ENCODE measurements at regions not wholly inside any gene's neighbourhood (a gene's known extent, or its start where the extent isn't known, plus 50 kb on each side); places are given as distances from the start of the nearest gene placed in this dataset.

DNA sequence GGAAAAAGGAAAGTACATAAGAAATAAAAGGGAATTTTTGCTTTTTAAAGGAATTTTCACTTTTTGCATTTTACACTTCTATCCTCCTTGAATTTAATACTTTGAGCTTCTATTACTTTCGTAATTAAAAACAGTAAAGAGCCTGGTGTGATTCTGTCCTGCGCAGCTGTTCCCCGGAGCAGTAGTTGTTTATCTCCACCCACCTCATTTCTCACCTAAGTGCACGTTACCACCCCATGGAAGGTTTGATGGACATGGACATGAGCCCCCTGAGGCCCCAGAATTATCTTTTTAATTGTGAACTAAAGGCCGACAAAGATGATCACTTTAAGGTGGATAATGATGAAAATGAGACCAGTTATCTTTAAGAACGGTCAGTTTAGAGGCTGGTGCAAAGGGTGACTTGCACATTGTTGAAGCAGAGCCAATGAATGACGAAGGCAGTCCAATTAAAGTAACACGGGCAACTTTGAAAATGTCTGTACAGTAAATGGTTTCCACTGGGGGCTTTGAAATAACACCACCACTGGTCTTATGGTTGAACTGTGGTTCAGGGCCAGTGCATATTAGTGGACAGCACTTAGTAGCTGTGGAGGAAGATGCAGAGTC lies 52.1 kb upstream of the TEX13D start:
- no peak for ATAC-seq
- TF ChIP-seq ESRRG (CRISPR knock-in tag; IDR thresholded peaks at IDR 0.05) (no peak), TOX (CRISPR knock-in tag; IDR thresholded peaks at IDR 0.05; ENCODE audit: borderline replicate concordance) (no peak), ISL1 (CRISPR knock-in tag; IDR thresholded peaks at IDR 0.05) (no peak), ZNF70 (CRISPR knock-in tag; IDR thresholded peaks at IDR 0.05) (no peak), OSR1 (CRISPR knock-in tag; IDR thresholded peaks at IDR 0.05) (no peak), TCF4 (CRISPR knock-in tag; IDR thresholded peaks at IDR 0.05; ENCODE audit: borderline replicate concordance) (no peak), RARB (CRISPR knock-in tag; IDR thresholded peaks at IDR 0.05) (no peak), ZFP30 (CRISPR knock-in tag; IDR thresholded peaks at IDR 0.05) (no peak), SNAI2 (CRISPR knock-in tag; IDR thresholded peaks at IDR 0.05) (no peak), ARNTL (CRISPR knock-in tag; IDR thresholded peaks at IDR 0.05; ENCODE audit: borderline replicate concordance, low read depth) (no peak), ZC3H10 (CRISPR knock-in tag; IDR thresholded peaks at IDR 0.05) (no peak)
- TF ChIP-seq, protein P1, sequence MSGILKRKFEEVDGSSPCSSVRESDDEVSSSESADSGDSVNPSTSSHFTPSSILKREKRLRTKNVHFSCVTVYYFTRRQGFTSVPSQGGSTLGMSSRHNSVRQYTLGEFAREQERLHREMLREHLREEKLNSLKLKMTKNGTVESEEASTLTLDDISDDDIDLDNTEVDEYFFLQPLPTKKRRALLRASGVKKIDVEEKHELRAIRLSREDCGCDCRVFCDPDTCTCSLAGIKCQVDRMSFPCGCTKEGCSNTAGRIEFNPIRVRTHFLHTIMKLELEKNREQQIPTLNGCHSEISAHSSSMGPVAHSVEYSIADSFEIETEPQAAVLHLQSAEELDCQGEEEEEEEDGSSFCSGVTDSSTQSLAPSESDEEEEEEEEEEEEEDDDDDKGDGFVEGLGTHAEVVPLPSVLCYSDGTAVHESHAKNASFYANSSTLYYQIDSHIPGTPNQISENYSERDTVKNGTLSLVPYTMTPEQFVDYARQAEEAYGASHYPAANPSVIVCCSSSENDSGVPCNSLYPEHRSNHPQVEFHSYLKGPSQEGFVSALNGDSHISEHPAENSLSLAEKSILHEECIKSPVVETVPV (CRISPR knock-in tag; IDR thresholded peaks at IDR 0.05): no peak
- TF ChIP-seq, protein P2, sequence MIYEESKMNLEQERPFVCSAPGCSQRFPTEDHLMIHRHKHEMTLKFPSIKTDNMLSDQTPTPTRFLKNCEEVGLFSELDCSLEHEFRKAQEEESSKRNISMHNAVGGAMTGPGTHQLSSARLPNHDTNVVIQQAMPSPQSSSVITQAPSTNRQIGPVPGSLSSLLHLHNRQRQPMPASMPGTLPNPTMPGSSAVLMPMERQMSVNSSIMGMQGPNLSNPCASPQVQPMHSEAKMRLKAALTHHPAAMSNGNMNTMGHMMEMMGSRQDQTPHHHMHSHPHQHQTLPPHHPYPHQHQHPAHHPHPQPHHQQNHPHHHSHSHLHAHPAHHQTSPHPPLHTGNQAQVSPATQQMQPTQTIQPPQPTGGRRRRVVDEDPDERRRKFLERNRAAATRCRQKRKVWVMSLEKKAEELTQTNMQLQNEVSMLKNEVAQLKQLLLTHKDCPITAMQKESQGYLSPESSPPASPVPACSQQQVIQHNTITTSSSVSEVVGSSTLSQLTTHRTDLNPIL (CRISPR knock-in tag; IDR thresholded peaks at IDR 0.05; ENCODE audit: low read depth): no peak
- TF ChIP-seq, protein P3, sequence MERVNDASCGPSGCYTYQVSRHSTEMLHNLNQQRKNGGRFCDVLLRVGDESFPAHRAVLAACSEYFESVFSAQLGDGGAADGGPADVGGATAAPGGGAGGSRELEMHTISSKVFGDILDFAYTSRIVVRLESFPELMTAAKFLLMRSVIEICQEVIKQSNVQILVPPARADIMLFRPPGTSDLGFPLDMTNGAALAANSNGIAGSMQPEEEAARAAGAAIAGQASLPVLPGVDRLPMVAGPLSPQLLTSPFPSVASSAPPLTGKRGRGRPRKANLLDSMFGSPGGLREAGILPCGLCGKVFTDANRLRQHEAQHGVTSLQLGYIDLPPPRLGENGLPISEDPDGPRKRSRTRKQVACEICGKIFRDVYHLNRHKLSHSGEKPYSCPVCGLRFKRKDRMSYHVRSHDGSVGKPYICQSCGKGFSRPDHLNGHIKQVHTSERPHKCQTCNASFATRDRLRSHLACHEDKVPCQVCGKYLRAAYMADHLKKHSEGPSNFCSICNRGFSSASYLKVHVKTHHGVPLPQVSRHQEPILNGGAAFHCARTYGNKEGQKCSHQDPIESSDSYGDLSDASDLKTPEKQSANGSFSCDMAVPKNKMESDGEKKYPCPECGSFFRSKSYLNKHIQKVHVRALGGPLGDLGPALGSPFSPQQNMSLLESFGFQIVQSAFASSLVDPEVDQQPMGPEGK (CRISPR knock-in tag; IDR thresholded peaks at IDR 0.05; ENCODE audit: borderline replicate concordance): no peak

DNA sequence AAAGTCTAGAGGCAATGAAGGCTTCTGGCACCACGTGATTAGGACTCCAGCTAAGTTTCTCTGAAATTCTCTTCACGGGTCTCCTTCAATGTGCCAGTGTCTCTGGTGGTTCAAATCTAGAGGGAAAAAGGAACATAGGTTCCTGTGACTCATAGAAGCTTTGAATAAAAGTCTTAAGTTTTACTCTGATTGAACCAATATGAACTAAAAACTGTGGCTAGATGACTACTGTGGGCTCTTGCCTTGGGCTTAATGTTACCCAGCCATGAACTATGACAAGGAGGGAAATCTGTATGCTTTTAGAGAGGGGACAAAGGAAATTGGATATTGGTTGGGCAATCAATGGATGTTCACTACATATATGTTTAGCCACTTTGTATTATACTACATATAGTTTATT lies 49.9 kb upstream of the TEX13D start:
- no peak for ATAC-seq
- TF ChIP-seq, protein P4, sequence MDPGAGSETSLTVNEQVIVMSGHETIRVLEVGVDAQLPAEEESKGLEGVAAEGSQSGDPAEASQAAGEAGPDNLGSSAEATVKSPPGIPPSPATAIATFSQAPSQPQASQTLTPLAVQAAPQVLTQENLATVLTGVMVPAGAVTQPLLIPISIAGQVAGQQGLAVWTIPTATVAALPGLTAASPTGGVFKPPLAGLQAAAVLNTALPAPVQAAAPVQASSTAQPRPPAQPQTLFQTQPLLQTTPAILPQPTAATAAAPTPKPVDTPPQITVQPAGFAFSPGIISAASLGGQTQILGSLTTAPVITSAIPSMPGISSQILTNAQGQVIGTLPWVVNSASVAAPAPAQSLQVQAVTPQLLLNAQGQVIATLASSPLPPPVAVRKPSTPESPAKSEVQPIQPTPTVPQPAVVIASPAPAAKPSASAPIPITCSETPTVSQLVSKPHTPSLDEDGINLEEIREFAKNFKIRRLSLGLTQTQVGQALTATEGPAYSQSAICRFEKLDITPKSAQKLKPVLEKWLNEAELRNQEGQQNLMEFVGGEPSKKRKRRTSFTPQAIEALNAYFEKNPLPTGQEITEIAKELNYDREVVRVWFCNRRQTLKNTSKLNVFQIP (CRISPR knock-in tag; IDR thresholded peaks at IDR 0.05; ENCODE audit: borderline replicate concordance, low read depth): no peak
- no peak for TF ChIP-seq ZNF8 (CRISPR knock-in tag; IDR thresholded peaks at IDR 0.05)
- TF ChIP-seq, protein P2 (CRISPR knock-in tag; IDR thresholded peaks at IDR 0.05; ENCODE audit: low read depth): no peak
- TF ChIP-seq OSR1 (CRISPR knock-in tag; IDR thresholded peaks at IDR 0.05): no peak
- TF ChIP-seq ARNTL (CRISPR knock-in tag; IDR thresholded peaks at IDR 0.05; ENCODE audit: borderline replicate concordance, low read depth): no peak
- no peak for TF ChIP-seq ZNF565 (CRISPR knock-in tag; conservative IDR thresholded peaks at IDR 0.05; ENCODE audit: low read depth)
- no peak for TF ChIP-seq CSDC2 (CRISPR knock-in tag; IDR thresholded peaks at IDR 0.05)
- no peak for TF ChIP-seq TCF4 (CRISPR knock-in tag; IDR thresholded peaks at IDR 0.05; ENCODE audit: borderline replicate concordance)
- TF ChIP-seq ZFP3 (CRISPR knock-in tag; IDR thresholded peaks at IDR 0.05): no peak
- TF ChIP-seq ZNF70 (CRISPR knock-in tag; IDR thresholded peaks at IDR 0.05): no peak
- TF ChIP-seq SNAI2 (CRISPR knock-in tag; IDR thresholded peaks at IDR 0.05): no peak
- TF ChIP-seq, protein P5, sequence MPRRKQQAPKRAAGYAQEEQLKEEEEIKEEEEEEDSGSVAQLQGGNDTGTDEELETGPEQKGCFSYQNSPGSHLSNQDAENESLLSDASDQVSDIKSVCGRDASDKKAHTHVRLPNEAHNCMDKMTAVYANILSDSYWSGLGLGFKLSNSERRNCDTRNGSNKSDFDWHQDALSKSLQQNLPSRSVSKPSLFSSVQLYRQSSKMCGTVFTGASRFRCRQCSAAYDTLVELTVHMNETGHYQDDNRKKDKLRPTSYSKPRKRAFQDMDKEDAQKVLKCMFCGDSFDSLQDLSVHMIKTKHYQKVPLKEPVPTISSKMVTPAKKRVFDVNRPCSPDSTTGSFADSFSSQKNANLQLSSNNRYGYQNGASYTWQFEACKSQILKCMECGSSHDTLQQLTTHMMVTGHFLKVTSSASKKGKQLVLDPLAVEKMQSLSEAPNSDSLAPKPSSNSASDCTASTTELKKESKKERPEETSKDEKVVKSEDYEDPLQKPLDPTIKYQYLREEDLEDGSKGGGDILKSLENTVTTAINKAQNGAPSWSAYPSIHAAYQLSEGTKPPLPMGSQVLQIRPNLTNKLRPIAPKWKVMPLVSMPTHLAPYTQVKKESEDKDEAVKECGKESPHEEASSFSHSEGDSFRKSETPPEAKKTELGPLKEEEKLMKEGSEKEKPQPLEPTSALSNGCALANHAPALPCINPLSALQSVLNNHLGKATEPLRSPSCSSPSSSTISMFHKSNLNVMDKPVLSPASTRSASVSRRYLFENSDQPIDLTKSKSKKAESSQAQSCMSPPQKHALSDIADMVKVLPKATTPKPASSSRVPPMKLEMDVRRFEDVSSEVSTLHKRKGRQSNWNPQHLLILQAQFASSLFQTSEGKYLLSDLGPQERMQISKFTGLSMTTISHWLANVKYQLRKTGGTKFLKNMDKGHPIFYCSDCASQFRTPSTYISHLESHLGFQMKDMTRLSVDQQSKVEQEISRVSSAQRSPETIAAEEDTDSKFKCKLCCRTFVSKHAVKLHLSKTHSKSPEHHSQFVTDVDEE (CRISPR knock-in tag; IDR thresholded peaks at IDR 0.05): no peak
- TF ChIP-seq TOX (CRISPR knock-in tag; IDR thresholded peaks at IDR 0.05; ENCODE audit: borderline replicate concordance): no peak
- TF ChIP-seq PPARA (CRISPR knock-in tag; IDR thresholded peaks at IDR 0.05; ENCODE audit: borderline replicate concordance): no peak
- TF ChIP-seq ZFP30 (CRISPR knock-in tag; IDR thresholded peaks at IDR 0.05): no peak
- TF ChIP-seq ISL1 (CRISPR knock-in tag; IDR thresholded peaks at IDR 0.05): no peak
- TF ChIP-seq, protein P1 (CRISPR knock-in tag; IDR thresholded peaks at IDR 0.05): no peak
- TF ChIP-seq ESRRG (CRISPR knock-in tag; IDR thresholded peaks at IDR 0.05): no peak
- TF ChIP-seq GLIS3 (CRISPR knock-in tag; IDR thresholded peaks at IDR 0.05): no peak
- TF ChIP-seq ZC3H10 (CRISPR knock-in tag; IDR thresholded peaks at IDR 0.05): no peak
